ENCODE measurements at regions not wholly inside any gene's neighbourhood (a gene's known extent, or its start where the extent isn't known, plus 50 kb on each side); places are given as distances from the start of the nearest gene placed in this dataset.

DNA sequence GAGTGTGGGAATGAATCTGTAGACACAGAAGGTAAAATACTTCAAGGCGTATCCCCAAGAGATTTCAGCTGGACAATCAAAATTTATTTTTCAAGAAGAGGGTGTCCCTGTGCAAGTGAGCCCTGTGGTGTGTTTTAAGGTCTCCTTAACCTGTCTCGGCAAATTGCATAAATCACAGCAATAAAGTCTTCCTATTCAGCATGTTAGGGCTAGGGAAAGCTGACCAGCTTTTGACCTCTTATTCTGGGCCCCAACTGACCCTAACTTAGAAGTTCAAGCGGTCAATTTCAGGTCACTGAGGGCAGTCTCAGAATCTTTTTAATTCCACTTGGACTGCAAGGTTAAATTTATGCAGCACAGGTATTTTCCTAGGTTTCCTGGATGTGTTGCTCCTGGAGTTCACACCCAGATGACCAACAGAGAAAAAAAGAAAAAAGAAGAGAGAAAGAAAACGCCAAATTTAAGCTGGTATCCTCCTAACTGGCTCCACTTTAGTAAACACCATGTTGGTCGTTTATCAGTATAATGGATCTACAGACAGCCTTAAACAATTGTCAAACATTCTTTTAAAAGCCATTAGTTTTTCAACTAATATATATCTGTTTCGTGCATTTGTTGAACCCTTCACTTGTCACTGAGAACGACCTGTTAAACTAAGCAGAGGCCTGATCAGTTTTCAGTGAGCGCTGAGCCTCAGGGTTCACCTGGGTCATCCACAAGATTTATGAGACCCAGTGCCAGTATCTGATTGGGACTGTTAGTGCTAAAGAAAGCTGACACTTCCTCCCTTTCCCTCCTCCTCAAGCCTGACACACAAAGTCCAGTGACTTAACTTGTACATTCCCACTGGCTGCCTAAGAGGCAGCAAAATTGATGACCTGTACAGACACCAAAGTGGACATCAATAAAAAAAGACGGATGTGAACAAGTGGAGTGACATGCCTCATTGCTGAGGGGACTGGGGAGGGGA, 546.1 kb downstream of the NR2F1-AS1 start:
- TF ChIP-seq EZH2phosphoT487 (IDR thresholded peaks at IDR 0.05; ENCODE audit: low read depth): no peak
- TF ChIP-seq, protein P1, sequence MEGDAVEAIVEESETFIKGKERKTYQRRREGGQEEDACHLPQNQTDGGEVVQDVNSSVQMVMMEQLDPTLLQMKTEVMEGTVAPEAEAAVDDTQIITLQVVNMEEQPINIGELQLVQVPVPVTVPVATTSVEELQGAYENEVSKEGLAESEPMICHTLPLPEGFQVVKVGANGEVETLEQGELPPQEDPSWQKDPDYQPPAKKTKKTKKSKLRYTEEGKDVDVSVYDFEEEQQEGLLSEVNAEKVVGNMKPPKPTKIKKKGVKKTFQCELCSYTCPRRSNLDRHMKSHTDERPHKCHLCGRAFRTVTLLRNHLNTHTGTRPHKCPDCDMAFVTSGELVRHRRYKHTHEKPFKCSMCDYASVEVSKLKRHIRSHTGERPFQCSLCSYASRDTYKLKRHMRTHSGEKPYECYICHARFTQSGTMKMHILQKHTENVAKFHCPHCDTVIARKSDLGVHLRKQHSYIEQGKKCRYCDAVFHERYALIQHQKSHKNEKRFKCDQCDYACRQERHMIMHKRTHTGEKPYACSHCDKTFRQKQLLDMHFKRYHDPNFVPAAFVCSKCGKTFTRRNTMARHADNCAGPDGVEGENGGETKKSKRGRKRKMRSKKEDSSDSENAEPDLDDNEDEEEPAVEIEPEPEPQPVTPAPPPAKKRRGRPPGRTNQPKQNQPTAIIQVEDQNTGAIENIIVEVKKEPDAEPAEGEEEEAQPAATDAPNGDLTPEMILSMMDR (IDR thresholded peaks at IDR 0.05; ENCODE audit: low read depth, low read length): no peak

Data from OCI-LY3 (cell line).